ENCODE measurements at regions not wholly inside any gene's neighbourhood (a gene's known extent, or its start where the extent isn't known, plus 50 kb on each side); places are given as distances from the start of the nearest gene placed in this dataset.
"Not testable (repeated sequence)": the region's sequence is repeated elsewhere in the genome, so short reads cannot be mapped to it uniquely, and the experiment has no call there.

GRCh38 chr5:135150767-135151166 lies 116.7 kb upstream of the PITX1 start:
- H3K36me3 ChIP-seq = no peaks in the 10 kb centered on the region
- H3K9me3 ChIP-seq = no peaks in the 10 kb centered on the region
- H3K4me3 ChIP-seq (ENCODE audit: low read depth, low read length) = no peak overlapping the region
- no peak for TF ChIP-seq CTCF (IDR thresholded peaks at IDR 0.05; ENCODE audit: low read depth, low read length)
- H3K27me3 ChIP-seq = no peaks in the 10 kb centered on the region
- no peaks in the 10 kb centered on the region for H3K4me1 ChIP-seq
- no peak for DNase-seq

- H3K36me3 ChIP-seq = no peaks in the 10 kb centered on the region
- TF ChIP-seq CTCF (IDR thresholded peaks at IDR 0.05; ENCODE audit: low read depth, low read length) = no peak
- H3K9me3 ChIP-seq = no peaks in the 10 kb centered on the region
- H3K4me3 ChIP-seq (ENCODE audit: low read depth, low read length) = no peak overlapping the region
- no peaks in the 10 kb centered on the region for H3K4me1 ChIP-seq
- no peaks in the 10 kb centered on the region for H3K27me3 ChIP-seq
- DNase-seq = no peak
Observed at GRCh38 chr5:135149956-135150723, 116.1 kb upstream of the PITX1 start.

GRCh38 chr5:135149229-135149955 lies 115.4 kb upstream of the PITX1 start:
- no peak for DNase-seq
- H3K4me1 ChIP-seq = no peaks in the 10 kb centered on the region
- TF ChIP-seq CTCF (IDR thresholded peaks at IDR 0.05; ENCODE audit: low read depth, low read length) = no peak
- H3K36me3 ChIP-seq = no peaks in the 10 kb centered on the region
- no peaks in the 10 kb centered on the region for H3K9me3 ChIP-seq
- no peak overlapping the region for H3K4me3 ChIP-seq (ENCODE audit: low read depth, low read length)
- no peaks in the 10 kb centered on the region for H3K27me3 ChIP-seq

GRCh38 chr5:135147294-135148090 lies 113.5 kb upstream of the PITX1 start:
- no peaks in the 10 kb centered on the region for H3K4me1 ChIP-seq
- H3K36me3 ChIP-seq = no peaks in the 10 kb centered on the region
- no peak for TF ChIP-seq CTCF (IDR thresholded peaks at IDR 0.05; ENCODE audit: low read depth, low read length)
- no peaks in the 10 kb centered on the region for H3K9me3 ChIP-seq
- no peak for DNase-seq
- H3K27me3 ChIP-seq = no peaks in the 10 kb centered on the region
- H3K4me3 ChIP-seq (ENCODE audit: low read depth, low read length) = no peak overlapping the region

GRCh38 chr5:135145985-135146384 lies 112.0 kb upstream of the PITX1 start:
- no peak for TF ChIP-seq CTCF (IDR thresholded peaks at IDR 0.05; ENCODE audit: low read depth, low read length)
- DNase-seq = no peak
- no peaks in the 10 kb centered on the region for H3K36me3 ChIP-seq
- H3K4me3 ChIP-seq (ENCODE audit: low read depth, low read length) = no peak overlapping the region
- no peaks in the 10 kb centered on the region for H3K27me3 ChIP-seq
- no peaks in the 10 kb centered on the region for H3K9me3 ChIP-seq
- H3K4me1 ChIP-seq = no peaks in the 10 kb centered on the region

GRCh38 chr5:135143682-135144081 lies 109.7 kb upstream of the PITX1 start:
- H3K27me3 ChIP-seq; H3K4me3 ChIP-seq (ENCODE audit: low read depth, low read length); H3K4me1 ChIP-seq; H3K36me3 ChIP-seq; H3K9me3 ChIP-seq; DNase-seq: not testable (repeated sequence)
